Sigmoid colon (tissue), 4 donors: ENCODE measurements at regions not wholly inside any gene's neighbourhood (a gene's known extent, or its start where the extent isn't known, plus 50 kb on each side); places are given as distances from the start of the nearest gene placed in this dataset.

Experiments used
- CTCF ChIP-seq, 4 experiments: fragments of 450-650 bp in 3 of 4; fragments of 200-600 bp in 1 of 4; IDR thresholded peaks; one replicate each; pipeline ENCODE4 v1.5.1; 2016 to 2019; ENCODE audit warnings: antibody characterized with exemption in 4 of 4, mild to moderate bottlenecking in 3 of 4, moderate library complexity in 2 of 4
- EP300 ChIP-seq, 4 donors: sonication (generic); formaldehyde crosslinking; IDR thresholded peaks; one replicate each; pipeline ENCODE4 v1.6.1; 2017; ENCODE audit warnings: antibody characterized with exemption in 4 of 4

- TF ChIP-seq CTCF (IDR thresholded peaks at IDR 0.05): no peak
- TF ChIP-seq EP300 (IDR thresholded peaks at IDR 0.05): no peak
Measured at GRCh38 chr13:29994911-29995595, 144.6 kb upstream of the UBL3 start.
